ENCODE measurements at regions not wholly inside any gene's neighbourhood (a gene's known extent, or its start where the extent isn't known, plus 50 kb on each side); places are given as distances from the start of the nearest gene placed in this dataset.

DNA sequence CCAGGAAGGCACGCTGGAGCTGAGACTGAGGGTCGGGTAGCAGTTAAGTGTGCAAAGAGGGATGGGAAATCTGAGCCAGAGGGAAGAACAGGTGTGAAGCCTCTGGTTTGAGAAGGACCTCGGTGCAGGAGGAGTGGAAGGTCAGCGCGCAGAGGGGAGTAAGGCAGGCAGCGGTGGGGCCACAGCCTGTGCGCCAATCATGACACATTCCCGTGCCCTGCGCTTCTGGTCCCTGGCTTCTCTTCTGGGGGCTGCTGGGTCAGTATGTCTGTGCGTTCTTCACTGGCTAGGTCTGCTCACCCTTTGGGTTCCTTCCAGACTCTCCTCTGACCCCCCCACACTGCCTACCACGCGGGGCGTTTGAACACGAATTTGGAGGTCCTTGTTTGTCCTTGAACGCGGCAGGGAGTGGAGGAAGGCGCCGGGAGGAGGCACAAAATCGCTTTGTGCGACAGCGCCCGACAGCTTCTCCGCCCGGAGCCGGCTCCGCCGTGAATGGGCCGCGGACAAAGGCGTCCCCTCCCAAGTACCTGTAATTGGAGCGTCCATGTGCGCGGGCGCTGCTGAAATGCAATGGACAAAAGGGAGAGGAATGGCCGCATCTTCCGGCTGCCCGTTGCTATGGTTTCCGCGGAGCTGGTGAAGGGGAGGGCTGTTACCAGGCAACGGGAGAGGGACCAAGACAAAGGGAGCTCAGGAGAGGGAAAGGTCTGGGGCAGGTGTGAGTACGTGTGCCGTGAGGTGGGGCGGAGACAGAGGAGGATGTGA, 207.2 kb upstream of the SRRM4 start:
- TF ChIP-seq, protein P1, sequence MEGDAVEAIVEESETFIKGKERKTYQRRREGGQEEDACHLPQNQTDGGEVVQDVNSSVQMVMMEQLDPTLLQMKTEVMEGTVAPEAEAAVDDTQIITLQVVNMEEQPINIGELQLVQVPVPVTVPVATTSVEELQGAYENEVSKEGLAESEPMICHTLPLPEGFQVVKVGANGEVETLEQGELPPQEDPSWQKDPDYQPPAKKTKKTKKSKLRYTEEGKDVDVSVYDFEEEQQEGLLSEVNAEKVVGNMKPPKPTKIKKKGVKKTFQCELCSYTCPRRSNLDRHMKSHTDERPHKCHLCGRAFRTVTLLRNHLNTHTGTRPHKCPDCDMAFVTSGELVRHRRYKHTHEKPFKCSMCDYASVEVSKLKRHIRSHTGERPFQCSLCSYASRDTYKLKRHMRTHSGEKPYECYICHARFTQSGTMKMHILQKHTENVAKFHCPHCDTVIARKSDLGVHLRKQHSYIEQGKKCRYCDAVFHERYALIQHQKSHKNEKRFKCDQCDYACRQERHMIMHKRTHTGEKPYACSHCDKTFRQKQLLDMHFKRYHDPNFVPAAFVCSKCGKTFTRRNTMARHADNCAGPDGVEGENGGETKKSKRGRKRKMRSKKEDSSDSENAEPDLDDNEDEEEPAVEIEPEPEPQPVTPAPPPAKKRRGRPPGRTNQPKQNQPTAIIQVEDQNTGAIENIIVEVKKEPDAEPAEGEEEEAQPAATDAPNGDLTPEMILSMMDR (IDR thresholded peaks at IDR 0.05), result no peak
- Mint-ChIP-seq H3K27me3 (ENCODE audit: low read depth, poor library complexity) (peaks cover 81% of the 10 kb centered on the region), H3K36me3 (ENCODE audit: low read depth) (no peaks in the 10 kb centered on the region), H3K4me1 (peaks cover 6% of the 10 kb centered on the region), H3K4me3 (peak overlapping the region; percentile 19), H3K9me3 (peaks cover 19% of the 10 kb centered on the region), H3K27ac (no peak overlapping the region)
- peak; percentile 59 for DNase-seq

DNA sequence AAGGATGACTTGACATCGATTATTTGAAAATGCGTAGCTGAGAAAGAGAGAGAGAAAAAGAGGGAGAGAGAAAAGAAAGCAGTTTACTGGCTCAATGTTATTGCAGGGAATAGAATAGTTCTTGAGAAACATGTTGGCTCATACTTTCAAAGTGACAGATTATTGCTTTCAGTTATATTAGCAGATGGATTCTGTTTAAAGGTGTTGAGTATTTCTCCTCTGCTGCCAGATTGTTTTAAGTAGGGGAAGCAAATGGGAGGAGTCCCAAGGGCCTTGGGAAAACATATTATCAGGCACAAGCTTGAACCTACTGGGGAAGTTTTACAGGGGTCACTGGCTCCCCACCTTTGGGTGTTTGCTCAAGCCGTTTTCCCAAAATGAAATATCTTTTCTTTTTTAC, 203.8 kb upstream of the SRRM4 start:
- H3K27me3 Mint-ChIP-seq (ENCODE audit: low read depth, poor library complexity), result peaks cover 65% of the 10 kb centered on the region

DNA sequence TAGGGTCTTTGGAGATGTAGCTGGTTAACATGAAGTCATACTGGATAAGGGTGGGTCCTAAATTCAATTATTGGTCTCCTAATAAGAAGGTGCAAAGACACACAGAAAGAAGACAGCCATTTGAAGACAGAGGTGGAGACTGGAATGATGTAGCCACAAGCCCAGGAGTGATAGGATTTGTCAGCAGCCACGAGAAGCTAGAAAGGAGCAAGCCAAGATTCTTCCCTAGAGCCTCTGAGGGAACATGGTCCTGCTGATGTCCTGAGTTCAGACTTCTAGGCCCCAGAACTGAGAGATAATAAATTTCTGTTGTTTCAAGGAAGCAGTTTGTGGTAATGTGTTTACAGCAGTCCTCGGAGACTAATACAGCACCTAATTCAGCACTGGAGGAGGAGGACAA, 203.3 kb upstream of the SRRM4 start:
- H3K4me3 Mint-ChIP-seq, result no peak overlapping the region
- H3K36me3 Mint-ChIP-seq (ENCODE audit: low read depth), result no peaks in the 10 kb centered on the region
- TF ChIP-seq, protein P1 (IDR thresholded peaks at IDR 0.05), result no peak
- no peak for DNase-seq
- H3K4me1 Mint-ChIP-seq, result peaks cover 6% of the 10 kb centered on the region
- no peak overlapping the region for H3K27ac Mint-ChIP-seq
- H3K27me3 Mint-ChIP-seq (ENCODE audit: low read depth, poor library complexity), result peaks cover 60% of the 10 kb centered on the region
- peaks cover 10% of the 10 kb centered on the region for H3K9me3 Mint-ChIP-seq

More for the DNA sequence above, 203.8 kb upstream of the SRRM4 start:
- no peak for DNase-seq
- TF ChIP-seq, protein P1 (IDR thresholded peaks at IDR 0.05), result no peak
- no peak overlapping the region for H3K27ac Mint-ChIP-seq
- peaks cover 16% of the 10 kb centered on the region for H3K9me3 Mint-ChIP-seq
- no peak overlapping the region for H3K4me3 Mint-ChIP-seq
- H3K4me1 Mint-ChIP-seq, result peaks cover 6% of the 10 kb centered on the region
- H3K36me3 Mint-ChIP-seq (ENCODE audit: low read depth), result no peaks in the 10 kb centered on the region

DNA sequence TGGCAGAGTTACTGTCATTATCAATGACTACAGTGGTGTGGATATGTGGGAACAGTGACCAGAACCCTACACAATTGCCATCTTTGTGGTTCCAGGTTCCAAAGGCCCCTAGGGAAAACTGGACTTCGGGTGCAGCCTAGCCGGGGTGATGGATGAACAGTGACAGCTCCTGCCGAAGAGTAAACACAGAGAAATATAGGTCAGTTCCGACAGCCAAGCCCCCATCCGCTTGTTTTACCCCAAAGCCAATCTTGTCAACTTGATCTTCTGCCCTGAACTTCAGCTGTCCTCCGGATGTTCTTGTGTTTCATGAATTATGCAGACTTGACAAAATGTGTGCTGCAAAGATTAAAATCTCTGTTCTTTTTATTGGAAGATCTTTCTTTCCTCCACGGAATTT, 200.4 kb upstream of the SRRM4 start:
- Mint-ChIP-seq H3K4me1 (no peaks in the 10 kb centered on the region), H3K27ac (no peak overlapping the region), H3K4me3 (no peak overlapping the region), H3K36me3 (ENCODE audit: low read depth) (no peaks in the 10 kb centered on the region), H3K9me3 (no peaks in the 10 kb centered on the region), H3K27me3 (ENCODE audit: low read depth, poor library complexity) (peaks cover 35% of the 10 kb centered on the region)
- TF ChIP-seq, protein P1 (IDR thresholded peaks at IDR 0.05), result no peak
- DNase-seq, result no peak

DNA sequence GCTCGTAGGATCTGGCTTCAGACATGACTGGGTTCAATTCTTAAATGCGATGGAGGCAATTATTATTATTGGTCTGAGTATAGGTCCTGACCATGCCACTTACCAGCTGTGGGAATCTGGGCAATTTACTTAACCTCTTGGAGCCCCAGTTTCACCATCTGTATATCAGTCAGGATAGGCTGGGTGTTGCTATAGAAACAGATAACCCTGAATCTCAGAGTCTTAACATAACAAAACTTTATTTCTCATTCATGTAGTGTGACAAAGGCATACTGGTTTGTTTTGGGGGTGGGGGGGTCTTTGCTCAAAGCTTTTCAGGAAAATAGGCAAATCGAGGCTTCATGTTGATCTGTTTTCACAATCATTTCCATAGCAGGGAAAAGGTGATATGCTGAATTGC, 199.6 kb upstream of the SRRM4 start:
- no peak for DNase-seq
- no peaks in the 10 kb centered on the region for H3K9me3 Mint-ChIP-seq
- peaks cover 27% of the 10 kb centered on the region for H3K27me3 Mint-ChIP-seq (ENCODE audit: low read depth, poor library complexity)
- no peak overlapping the region for H3K27ac Mint-ChIP-seq
- TF ChIP-seq, protein P1 (IDR thresholded peaks at IDR 0.05), result no peak
- H3K4me3 Mint-ChIP-seq, result no peak overlapping the region
- H3K4me1 Mint-ChIP-seq, result no peaks in the 10 kb centered on the region
- no peaks in the 10 kb centered on the region for H3K36me3 Mint-ChIP-seq (ENCODE audit: low read depth)

DNA sequence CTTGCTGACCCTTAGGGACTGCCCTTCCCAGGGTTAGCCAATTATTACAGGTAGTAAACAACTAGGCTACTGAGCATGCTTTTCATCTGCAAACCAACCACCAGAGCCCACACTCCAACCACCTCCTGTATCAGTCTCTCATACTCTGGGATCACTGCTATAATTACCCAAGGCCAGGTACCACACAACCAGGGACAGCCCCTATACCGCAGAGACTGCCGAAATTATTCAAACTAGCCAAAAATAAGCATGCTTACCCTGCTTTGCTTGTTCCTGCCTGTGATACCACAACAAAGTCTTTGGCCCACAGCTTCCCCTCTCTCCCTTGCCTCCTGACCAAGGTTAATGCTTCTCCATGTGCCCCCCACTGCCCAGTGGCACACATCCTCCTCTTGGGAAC, 197.6 kb upstream of the SRRM4 start:
- TF ChIP-seq, protein P1 (IDR thresholded peaks at IDR 0.05), result no peak
- Mint-ChIP-seq H3K9me3 (no peaks in the 10 kb centered on the region), H3K4me1 (no peaks in the 10 kb centered on the region), H3K27me3 (ENCODE audit: low read depth, poor library complexity) (peaks cover 22% of the 10 kb centered on the region), H3K4me3 (no peak overlapping the region), H3K27ac (no peak overlapping the region), H3K36me3 (ENCODE audit: low read depth) (no peaks in the 10 kb centered on the region)
- no peak for DNase-seq
